Fibroblast of upper back skin (primary cell): ENCODE measurements at regions not wholly inside any gene's neighbourhood (a gene's known extent, or its start where the extent isn't known, plus 50 kb on each side); places are given as distances from the start of the nearest gene placed in this dataset.
"Not testable (repeated sequence)": the region's sequence is repeated elsewhere in the genome, so short reads cannot be mapped to it uniquely, and the experiment has no call there.

Experiments used
- DNase-seq: peaks from one replicate; pipeline ENCODE4 v3.0.0-alpha.2; 2013

DNA sequence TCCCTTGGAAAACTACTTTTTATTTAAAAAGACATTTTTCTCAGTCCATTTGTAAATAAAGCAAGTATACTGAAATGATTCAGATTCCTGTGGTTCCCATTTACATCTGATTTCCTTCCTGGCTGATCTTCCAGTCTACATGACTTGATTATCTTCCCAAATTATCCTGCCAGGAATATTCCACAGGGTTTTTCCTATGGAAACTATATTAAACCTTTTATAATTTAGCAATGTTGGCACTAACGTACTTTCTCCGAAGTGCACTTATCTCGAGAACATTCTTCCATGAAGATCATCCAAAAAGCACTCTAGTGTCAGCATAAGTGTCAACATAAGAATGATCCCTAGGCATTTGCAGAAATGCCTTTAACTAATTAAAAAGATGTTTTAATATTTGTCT, 347.7 kb upstream of the KIF2B start:
- DNase-seq, result peak; percentile 23

DNA sequence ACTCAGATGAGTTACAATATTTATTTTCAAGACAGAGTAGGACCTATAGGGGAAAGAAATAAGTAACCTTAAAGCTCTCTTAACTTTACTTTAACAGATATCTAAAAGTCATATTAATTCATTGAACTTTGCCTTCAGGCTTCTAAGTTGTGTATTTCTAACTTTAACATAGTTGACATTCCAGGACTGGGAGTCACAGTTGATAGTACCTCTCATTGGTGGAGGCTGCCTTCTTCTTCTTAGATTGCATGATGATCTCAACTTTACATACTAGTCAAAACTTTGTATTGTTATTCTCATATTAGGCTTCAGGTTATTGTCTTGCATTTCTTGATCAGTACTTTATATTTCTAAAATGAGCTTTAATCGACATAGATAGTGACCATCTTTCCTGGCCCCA, 350.1 kb upstream of the KIF2B start:
- peak; percentile 27 for DNase-seq

DNA sequence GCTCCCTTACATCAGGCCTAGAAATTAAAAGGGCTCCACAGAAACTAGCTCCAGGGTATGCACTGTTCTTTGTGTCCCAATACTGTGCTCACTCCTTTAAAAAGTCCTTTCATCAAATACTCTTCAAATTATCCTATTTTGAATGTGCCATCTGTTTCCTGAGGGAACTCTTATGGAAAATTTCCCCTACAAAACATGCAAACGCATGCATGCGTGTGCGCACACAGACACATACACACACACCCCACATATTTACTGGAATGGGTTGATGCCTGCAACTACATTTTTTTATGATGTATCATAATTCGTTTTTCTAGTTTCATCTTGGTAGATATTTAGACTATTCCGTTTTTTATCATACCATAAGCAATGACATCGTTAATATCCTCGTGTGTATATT, 351.2 kb upstream of the KIF2B start:
- no peak for DNase-seq

DNA sequence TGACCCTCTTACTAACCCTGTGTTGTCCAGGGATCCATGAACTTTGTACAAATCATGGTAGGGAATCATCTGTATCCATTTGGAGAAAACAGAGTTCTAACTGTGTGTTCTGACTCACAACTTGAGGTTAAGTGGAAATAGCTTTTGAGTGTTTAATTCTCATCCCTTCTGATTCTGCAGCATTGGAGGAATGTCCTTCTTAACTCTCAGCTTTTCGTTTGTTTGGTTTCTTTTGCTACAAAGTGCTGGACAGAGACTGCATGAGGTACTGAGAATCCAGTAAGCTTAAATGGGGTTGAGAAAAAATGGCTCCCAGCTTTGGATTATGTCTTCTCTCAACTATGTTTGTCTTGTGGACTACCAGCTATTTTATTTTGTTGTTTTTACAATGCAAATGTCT, 352.1 kb upstream of the KIF2B start:
- peak; percentile 16 for DNase-seq

DNA sequence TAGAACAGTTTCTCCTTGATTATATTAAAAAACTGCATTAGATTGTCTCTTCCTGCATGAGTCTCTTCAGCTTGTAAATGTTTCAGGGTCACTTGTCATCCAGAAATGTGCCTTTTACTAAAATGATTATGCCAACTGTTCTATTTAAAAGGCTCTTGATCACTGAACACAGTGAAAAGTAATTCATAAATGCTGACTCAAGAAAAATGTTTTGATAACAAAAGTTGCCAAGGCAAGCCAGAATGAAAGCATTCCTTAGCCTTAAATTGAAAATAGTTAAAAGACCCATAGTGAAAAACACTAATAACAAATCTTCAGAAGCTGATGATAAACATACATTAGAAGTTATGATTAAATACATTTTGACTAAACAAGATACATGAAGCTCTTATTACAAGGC, 356.0 kb upstream of the KIF2B start:
- no peak for DNase-seq

- DNase-seq, result not testable (repeated sequence)
Measured at GRCh38 chr17:53464396-53464795, 358.3 kb upstream of the KIF2B start.

GRCh38 chr17:53463363-53463762, 359.4 kb upstream of the KIF2B start:
- no peak for DNase-seq

GRCh38 chr17:53462393-53462811, 360.3 kb upstream of the KIF2B start:
- peak; percentile 29 for DNase-seq

DNA sequence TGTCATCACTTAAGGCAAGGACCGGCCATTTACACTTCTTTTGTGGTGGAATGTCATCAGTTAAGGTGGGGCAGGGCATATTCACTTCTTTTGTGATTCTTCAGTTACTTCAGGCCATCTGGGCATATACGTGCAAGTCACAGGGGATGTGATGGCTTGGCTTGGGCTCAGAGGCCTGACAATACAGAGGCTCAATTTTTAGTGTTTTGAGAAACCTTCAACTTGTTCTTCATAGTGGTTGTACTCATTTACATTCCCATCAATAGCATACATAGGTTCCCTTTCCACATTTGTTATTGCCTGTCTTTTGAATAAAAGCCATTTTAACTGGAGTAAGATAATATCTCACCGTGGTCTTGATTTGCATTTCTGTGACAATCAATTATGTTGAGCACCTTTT, 366.8 kb upstream of the KIF2B start:
- DNase-seq, result not testable (repeated sequence)

DNA sequence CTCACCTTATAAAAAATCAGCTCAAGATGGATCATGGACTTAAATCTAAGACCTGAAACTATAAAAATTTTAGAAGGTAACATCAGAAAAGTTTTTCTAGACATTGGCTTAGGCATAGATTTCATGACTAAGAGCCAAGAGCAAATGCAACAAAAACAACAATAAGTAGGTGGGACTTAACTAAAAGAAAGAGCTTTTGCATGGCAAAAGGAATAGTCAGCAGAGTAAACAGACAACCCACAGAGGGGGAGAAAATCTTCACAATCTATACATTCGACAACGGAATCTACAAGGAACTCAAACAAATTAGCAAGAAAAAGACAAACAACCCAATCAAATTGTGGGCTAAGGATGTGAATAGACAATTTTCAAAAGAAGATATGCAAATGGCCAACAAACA, 368.4 kb upstream of the KIF2B start:
- no peak for DNase-seq

DNA sequence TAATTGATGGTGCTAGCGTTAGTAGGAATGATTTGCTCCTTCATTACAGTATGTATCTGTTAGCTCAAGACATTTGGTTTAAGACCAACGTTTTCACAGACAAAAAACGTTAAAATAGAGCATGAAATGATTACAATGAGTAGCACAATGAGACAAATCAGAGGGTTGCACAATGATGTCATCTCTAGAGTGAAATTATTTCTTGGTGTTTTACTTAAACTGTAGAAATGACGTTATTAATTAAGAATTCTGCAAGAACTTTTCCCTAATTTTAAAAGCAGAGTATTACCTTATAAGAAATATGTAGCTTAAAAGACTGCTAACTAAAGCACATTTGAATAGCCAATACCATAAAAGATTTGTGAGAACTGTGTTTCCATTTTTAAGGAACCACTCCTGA, 373.4 kb upstream of the KIF2B start:
- DNase-seq, result no peak

DNA sequence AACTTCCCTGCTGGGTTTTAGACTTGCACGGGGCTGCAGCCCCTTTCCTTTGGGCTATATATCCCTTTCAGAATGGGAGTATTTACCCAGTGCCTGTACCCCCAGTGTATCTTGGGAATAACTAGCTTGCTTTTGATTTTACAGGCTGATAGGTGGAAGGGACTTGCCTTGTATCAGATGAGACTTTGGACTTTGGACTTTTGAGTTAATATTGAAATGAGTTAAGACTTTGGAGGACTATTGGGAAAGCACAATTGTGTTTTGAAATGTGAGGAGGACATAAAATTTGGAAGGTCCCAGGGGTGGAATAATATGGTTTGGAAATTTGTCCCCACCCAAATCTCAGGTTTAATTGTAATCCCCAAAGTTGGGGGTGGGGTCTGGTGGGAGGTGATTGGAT, 393.8 kb upstream of the KIF2B start:
- DNase-seq, result no peak

GRCh38 chr17:53426505-53426904, 396.2 kb upstream of the KIF2B start:
- peak; percentile 2 for DNase-seq

GRCh38 chr17:53420035-53420641, 402.6 kb upstream of the KIF2B start:
- DNase-seq, result no peak

DNA sequence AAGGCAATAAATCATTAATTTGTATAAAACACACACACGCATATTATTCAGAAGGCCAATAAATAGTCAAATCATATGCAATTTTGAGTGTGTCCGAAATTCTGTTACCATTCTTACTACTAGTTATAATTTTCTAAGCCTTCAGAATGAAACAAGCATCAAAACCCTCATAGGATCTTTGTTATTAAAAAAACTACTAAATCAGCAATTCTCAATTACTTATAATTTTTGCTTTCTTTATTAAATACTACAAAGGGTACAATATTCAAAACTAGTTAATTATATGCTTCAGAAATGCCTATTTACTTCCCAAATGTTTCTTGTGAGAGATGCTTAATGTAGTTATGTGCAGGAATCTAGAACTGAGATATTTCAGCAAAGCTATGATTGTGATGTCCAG, 413.1 kb upstream of the KIF2B start:
- DNase-seq, result no peak

DNA sequence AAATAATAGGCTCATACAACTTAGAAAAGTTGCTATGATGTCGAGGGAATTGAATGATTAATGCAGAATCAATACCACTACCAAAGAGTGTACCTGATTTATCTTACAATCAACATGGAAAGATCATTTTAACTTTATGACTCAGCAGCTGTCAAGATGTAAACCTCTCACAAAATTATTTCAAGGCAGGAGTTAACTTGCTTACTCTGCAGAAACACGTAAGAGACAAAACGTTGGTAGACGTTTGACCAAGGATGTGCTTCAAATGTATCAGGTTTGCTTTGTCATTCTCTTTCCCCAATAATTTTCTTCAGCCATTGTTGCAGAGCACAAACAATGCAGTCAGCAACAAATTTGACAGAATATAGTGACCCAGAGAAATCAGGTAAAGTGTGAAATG, 415.8 kb upstream of the KIF2B start:
- DNase-seq, result no peak

GRCh38 chr17:53391197-53391596, 431.5 kb upstream of the KIF2B start:
- DNase-seq, result no peak

DNA sequence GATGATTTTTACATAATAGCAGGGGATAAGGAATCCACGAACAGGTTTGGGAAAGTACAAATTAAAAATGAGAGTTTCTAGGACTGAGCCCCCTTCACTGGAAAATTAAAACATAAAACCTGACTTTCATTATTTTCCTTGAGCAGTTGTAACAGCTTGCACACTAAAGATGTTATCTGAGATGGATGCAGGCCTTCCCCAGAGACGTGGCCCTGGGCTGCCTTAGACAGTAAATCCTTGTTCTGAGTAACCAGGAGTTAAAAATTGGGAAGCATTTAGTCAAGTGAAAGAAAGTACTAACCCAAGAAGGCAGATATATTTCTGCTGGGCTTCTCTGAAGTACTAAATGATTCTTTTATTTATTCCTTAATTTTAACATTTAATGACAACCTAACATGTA, 432.2 kb upstream of the KIF2B start:
- no peak for DNase-seq

GRCh38 chr17:53387745-53388144, 435.0 kb upstream of the KIF2B start:
- DNase-seq, result no peak

GRCh38 chr17:53353919-53354351, 468.8 kb upstream of the KIF2B start:
- peak; percentile 0 for DNase-seq

GRCh38 chr17:53344778-53345177, 477.9 kb upstream of the KIF2B start:
- DNase-seq, result no peak

GRCh38 chr17:53336281-53336680, 486.4 kb upstream of the KIF2B start:
- no peak for DNase-seq

GRCh38 chr17:53335443-53335842, 487.3 kb upstream of the KIF2B start:
- DNase-seq, result no peak

GRCh38 chr17:53330756-53331155, 492.0 kb upstream of the KIF2B start:
- no peak for DNase-seq

DNA sequence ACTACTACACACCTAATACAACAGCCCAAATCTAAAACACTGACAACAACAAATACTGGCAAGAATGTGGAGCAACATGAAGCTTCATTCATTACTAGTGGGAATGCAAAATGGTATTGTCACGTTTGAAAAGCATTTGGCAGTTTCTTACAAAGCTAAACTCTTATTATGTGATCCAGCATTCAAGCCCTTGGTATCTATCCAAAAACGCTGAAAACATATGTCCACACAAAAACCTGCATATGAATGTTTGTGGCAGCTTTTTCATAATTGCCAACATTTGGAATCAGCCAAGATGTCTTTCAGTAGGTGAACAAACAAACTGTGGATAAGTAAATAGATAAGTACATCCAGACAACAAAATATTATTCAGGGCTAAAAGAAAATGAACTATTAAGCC, 501.1 kb upstream of the KIF2B start:
- DNase-seq, result no peak

DNA sequence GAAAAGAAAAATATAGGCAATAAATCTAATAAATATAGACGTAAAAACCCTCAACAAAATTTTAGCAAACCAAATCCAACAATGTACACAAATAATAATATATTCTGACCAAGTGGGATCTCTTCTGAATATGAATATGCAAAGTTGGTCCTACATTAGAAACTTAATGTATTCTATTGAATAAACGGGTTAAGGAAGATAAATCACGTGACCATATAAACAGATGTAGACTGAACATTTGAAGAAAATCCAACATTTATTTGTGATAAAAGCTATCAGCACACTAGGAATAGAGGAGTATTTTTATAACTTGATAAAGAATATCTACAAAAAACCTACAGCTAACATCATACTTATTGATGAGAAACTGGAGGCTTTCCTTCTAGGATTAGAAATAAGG, 502.8 kb upstream of the KIF2B start:
- no peak for DNase-seq
